ENCODE measurements at regions not wholly inside any gene's neighbourhood (a gene's known extent, or its start where the extent isn't known, plus 50 kb on each side); places are given as distances from the start of the nearest gene placed in this dataset.

- no peak overlapping the region for H2AFZ ChIP-seq (ENCODE audit: low read length)
- no peak for TF ChIP-seq CTCF (IDR thresholded peaks at IDR 0.05; ENCODE audit: low read length)
- TF ChIP-seq EZH2 (optimal IDR thresholded peaks at IDR 0.05; ENCODE audit: low read depth, low read length), result no peak
- TF ChIP-seq EZH2phosphoT487 (IDR thresholded peaks at IDR 0.05; ENCODE audit: low read length), result no peak
Observed at GRCh38 chr12:16669756-16670155, 63.8 kb upstream of the LMO3 start.

GRCh38 chr12:16668198-16668597 lies 62.2 kb upstream of the LMO3 start:
- Histone ChIP-seq H3K27ac (ENCODE audit: low read length) (no peak overlapping the region), H3K4me3 (ENCODE audit: low read length) (no peak overlapping the region), H3K36me3 (replicated peaks; ENCODE audit: insufficient read depth, low read length) (no peaks in the 10 kb centered on the region), H3K4me1 (ENCODE audit: low read length) (no peaks in the 10 kb centered on the region), H3K9me3 (replicated peaks; ENCODE audit: insufficient read depth, low read length) (no peaks in the 10 kb centered on the region), H3F3A (ENCODE audit: insufficient read depth, low read length) (no peaks in the 10 kb centered on the region), H3K4me2 (ENCODE audit: low read depth, low read length) (no peak overlapping the region), H3K9ac (ENCODE audit: low read length) (no peak overlapping the region), H2AFZ (ENCODE audit: low read length) (no peak overlapping the region), H4K20me1 (ENCODE audit: insufficient read depth, low read length) (no peaks in the 10 kb centered on the region; the same call in 1 of the 2 replicates), H3K79me2 (ENCODE audit: low read length) (no peaks in the 10 kb centered on the region), H3K27me3 (replicated peaks; ENCODE audit: insufficient read depth, low read length) (no peaks in the 10 kb centered on the region), H3K9me2 (replicated peaks; ENCODE audit: insufficient read depth, low read length) (no peaks in the 10 kb centered on the region)
- no peak for TF ChIP-seq EZH2 (optimal IDR thresholded peaks at IDR 0.05; ENCODE audit: low read depth, low read length)
- TF ChIP-seq CTCF (IDR thresholded peaks at IDR 0.05; ENCODE audit: low read length), result no peak
- DNase-seq, result no peak

More at GRCh38 chr12:16669756-16670155, 63.8 kb upstream of the LMO3 start:
- no peaks in the 10 kb centered on the region for H3K36me3 ChIP-seq (replicated peaks; ENCODE audit: insufficient read depth, low read length)
- peak overlapping the region; percentile 35; the same call in 1 of the 2 replicates for H3K4me2 ChIP-seq (ENCODE audit: low read depth, low read length)
- H3K9ac ChIP-seq (ENCODE audit: low read length), result no peak overlapping the region
- DNase-seq, result peak; percentile 28
- H3K4me1 ChIP-seq (ENCODE audit: low read length), result no peaks in the 10 kb centered on the region
- H3K9me3 ChIP-seq (replicated peaks; ENCODE audit: insufficient read depth, low read length), result no peaks in the 10 kb centered on the region
- H3K9me2 ChIP-seq (replicated peaks; ENCODE audit: insufficient read depth, low read length), result no peaks in the 10 kb centered on the region
- no peak overlapping the region for H3K4me3 ChIP-seq (ENCODE audit: low read length)
- H3F3A ChIP-seq (ENCODE audit: insufficient read depth, low read length), result no peaks in the 10 kb centered on the region
- no peaks in the 10 kb centered on the region; the same call in 1 of the 2 replicates for H4K20me1 ChIP-seq (ENCODE audit: insufficient read depth, low read length)
- H3K27me3 ChIP-seq (replicated peaks; ENCODE audit: insufficient read depth, low read length), result no peaks in the 10 kb centered on the region
- H3K79me2 ChIP-seq (ENCODE audit: low read length), result no peaks in the 10 kb centered on the region
- no peak overlapping the region for H3K27ac ChIP-seq (ENCODE audit: low read length)

GRCh38 chr12:16658699-16659098 lies 52.7 kb upstream of the LMO3 start:
- no peaks in the 10 kb centered on the region for H3K9me2 ChIP-seq (replicated peaks; ENCODE audit: insufficient read depth, low read length)

More at GRCh38 chr12:16658699-16659098, 52.7 kb upstream of the LMO3 start:
- Histone ChIP-seq H3K79me2 (ENCODE audit: low read length) (no peaks in the 10 kb centered on the region), H3K9ac (ENCODE audit: low read length) (no peak overlapping the region), H3K27ac (ENCODE audit: low read length) (peak overlapping the region; percentile 19; the same call in 1 of the 2 replicates), H3K4me3 (ENCODE audit: low read length) (no peak overlapping the region), H3K27me3 (replicated peaks; ENCODE audit: insufficient read depth, low read length) (no peaks in the 10 kb centered on the region), H2AFZ (ENCODE audit: low read length) (peak overlapping the region; percentile 57), H3F3A (ENCODE audit: insufficient read depth, low read length) (no peaks in the 10 kb centered on the region), H4K20me1 (ENCODE audit: insufficient read depth, low read length) (no peaks in the 10 kb centered on the region), H3K4me1 (ENCODE audit: low read length) (peaks cover 11% of the 10 kb centered on the region), H3K9me3 (replicated peaks; ENCODE audit: insufficient read depth, low read length) (no peaks in the 10 kb centered on the region), H3K4me2 (ENCODE audit: low read depth, low read length) (peak overlapping the region; percentile 27; the same call in 1 of the 2 replicates), H3K36me3 (replicated peaks; ENCODE audit: insufficient read depth, low read length) (no peaks in the 10 kb centered on the region)
- DNase-seq, result peak; percentile 71
- TF ChIP-seq EZH2phosphoT487 (IDR thresholded peaks at IDR 0.05; ENCODE audit: low read length), result no peak
- TF ChIP-seq CTCF (IDR thresholded peaks at IDR 0.05; ENCODE audit: low read length), result peak; percentile 26

Data from MM.1S (cell line).